HG03442 (cell line): ENCODE measurements at regions not wholly inside any gene's neighbourhood (a gene's known extent, or its start where the extent isn't known, plus 50 kb on each side); places are given as distances from the start of the nearest gene placed in this dataset.
"Not testable (repeated sequence)": the region's sequence is repeated elsewhere in the genome, so short reads cannot be mapped to it uniquely, and the experiment has no call there.

Experiments used
- ATAC-seq: cut with Tn5 transposase; IDR thresholded peaks from one replicate; pipeline ENCODE4 v1.9.1; 2021; ENCODE audit warnings: mild to moderate bottlenecking, moderate library complexity; ENCODE audit not compliant: unreplicated experiment

- no peak for ATAC-seq
Measured at GRCh38 chr2:192560326-192560725, 365.6 kb upstream of the TMEFF2 start.

DNA sequence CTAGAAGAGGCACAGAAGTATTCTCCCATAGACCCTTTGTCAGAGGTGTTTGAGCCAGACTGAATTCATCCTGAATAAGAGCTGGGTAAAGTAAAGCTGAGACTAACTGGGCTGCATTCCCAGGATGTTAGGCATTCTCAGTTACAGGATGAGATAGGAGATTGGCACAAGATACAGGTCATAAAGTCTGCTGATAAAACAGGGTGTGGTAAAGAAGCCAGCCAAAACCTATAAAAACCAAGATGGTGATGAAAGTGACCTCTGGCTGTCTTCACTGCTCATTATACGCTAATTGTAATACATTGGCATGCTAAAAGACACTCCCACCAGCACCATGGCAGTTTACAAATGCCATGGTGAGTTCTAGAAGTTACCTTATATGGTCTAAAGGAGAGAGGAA is 364.9 kb upstream of the TMEFF2 start:
- ATAC-seq, result no peak

DNA sequence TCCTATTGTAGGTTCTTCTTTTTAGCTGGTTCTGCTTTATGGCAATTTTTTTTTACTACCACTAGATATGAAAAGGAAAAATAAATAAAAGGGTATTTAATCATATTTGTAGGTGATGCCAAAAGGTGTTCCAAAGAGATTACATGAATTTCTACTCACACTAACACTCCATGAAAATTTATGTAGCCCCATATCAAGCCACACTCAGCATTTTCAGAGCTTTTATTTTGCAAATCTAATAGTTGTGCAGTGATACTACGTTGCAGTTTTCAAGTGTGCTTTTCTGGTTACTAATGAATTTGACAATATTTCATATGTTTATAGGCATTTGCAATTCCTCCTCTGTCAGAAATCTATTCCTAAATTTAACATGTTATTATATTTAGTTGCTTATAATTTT is 363.9 kb upstream of the TMEFF2 start:
- ATAC-seq, result no peak

GRCh38 chr2:192555740-192556139 is 361.0 kb upstream of the TMEFF2 start:
- no peak for ATAC-seq

GRCh38 chr2:192551760-192552159 is 357.0 kb upstream of the TMEFF2 start:
- ATAC-seq, result no peak

DNA sequence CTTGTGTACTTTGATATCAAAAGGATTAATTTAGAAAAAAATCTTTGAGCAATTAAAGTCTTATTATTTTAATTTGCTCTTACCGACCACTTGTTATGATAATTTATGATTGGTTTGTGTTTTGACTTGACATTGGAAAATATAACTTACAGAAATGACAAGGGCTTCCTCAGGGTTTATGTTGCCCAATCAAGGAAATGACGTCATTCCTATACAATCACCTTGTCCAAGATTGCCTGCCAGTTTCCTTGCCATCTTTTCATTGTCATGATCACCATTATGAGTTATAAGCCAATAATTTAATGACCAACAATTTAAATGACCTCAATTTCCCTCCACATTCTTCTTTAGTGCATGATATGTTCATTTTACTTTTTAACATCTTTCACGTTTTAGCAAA is 351.8 kb upstream of the TMEFF2 start:
- ATAC-seq, result no peak

GRCh38 chr2:192544371-192544955 is 349.7 kb upstream of the TMEFF2 start:
- ATAC-seq, result no peak

DNA sequence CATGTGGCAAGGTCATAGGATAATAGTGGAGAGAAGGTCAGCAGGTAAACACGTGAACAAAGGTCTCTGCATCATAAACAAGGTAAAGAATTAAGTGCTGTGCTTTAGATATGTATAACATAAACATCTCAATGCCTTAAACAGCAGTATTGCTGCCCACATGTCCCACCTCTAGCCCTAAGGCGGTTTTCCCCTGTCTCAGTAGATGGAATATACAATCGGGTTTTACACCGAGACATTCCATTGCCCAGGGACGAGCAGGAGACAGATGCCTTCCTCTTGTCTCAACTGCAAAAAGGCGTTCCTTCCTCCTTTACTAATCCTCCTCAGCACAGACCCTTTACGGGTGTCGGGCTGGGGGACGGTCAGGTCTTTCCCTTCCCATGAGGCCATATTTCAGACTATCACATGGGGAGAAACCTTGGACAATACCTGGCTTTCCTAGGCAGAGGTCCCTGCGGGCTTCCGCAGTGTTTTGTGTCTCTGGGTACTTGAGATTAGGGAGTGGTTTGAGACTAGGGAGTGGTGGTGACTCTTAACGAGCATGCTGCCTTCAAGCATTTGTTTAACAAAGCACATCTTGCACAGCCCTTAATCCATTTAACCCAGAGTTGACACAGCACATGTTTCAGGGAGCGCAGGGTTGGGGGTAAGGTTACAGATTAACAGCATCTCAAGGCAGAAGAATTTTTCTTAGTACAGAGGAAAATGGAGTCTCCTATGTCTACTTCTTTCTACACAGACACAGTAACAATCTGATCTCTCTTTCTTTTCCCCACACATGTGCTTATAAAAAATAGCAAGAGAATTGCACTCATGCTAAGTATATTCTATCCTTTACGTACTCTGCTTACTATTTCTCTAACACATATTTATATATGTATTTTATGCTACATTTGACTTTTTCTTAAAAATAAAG is 347.7 kb upstream of the TMEFF2 start:
- ATAC-seq, result not testable (repeated sequence)

GRCh38 chr2:192539306-192539705 is 344.6 kb upstream of the TMEFF2 start:
- no peak for ATAC-seq

DNA sequence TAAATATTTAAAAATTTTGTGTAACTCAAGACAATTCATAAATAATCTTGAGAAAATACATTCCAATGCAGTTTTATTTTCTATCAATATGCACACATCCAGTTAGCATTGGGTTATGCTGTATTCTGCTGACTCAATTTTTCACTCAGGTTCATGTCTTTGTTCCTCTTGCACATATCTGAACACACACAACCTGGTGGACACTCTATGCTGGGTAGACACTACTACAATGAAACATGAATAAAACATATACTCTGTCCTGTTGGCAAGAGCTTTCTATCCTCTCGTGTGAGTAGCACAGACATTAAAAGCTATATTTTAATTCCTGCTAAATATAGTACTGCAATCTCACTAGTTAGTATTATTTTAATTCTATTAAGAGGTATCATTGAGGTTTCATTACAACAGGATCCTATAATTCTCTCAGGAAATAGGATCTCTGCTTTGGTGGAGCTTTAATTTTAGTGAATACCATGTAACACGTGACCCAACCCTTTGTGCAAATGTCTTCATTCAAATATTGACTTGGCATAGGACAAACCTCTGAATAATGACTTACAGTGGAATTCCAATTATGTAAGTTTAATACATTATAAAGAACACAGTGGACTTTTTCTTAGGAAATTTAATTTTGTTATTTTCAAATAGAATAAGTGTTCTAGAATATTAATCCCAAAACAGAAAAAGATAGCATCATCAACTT is 342.3 kb upstream of the TMEFF2 start:
- no peak for ATAC-seq

GRCh38 chr2:192535956-192536921 is 341.5 kb upstream of the TMEFF2 start:
- no peak for ATAC-seq

DNA sequence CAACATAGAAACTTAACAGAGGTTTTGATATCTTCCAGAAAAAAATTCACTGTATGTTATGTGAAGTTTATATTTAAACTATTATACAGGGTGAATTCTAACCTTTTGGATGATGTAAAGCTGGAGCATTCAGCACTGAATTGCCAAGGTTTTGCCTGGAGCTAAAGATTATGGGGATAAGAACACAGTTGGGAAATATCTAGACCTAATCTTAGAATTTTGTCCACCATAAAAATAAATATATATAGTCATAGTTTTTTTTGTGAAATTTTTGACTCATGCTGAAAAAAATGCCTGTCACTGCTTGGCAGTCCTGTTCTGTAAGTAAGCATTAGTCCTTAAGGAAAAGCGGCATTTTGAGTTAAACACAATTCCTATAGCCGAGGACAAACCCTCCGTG is 339.3 kb upstream of the TMEFF2 start:
- ATAC-seq, result no peak

GRCh38 chr2:192524642-192525251 is 330.0 kb upstream of the TMEFF2 start:
- not testable (repeated sequence) for ATAC-seq

DNA sequence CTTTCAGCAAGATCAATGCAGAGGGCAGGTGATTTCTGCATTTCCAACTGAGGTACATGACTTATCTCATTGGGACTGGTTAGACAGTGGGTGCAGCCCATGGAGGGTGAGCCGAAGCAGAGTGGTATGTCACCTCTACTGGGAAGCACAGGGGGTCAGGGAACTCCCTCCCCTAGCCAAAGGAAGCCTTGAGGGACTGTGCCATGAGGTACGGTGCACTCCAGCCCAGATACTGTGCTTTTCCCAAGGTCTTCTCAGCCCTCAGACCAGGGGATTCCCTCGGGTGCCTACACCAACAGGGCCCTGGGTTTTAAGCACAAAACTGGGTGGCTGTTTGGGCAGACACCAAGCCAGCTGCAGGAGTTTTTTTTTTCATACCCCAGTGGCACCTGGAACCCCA is 329.5 kb upstream of the TMEFF2 start:
- not testable (repeated sequence) for ATAC-seq

DNA sequence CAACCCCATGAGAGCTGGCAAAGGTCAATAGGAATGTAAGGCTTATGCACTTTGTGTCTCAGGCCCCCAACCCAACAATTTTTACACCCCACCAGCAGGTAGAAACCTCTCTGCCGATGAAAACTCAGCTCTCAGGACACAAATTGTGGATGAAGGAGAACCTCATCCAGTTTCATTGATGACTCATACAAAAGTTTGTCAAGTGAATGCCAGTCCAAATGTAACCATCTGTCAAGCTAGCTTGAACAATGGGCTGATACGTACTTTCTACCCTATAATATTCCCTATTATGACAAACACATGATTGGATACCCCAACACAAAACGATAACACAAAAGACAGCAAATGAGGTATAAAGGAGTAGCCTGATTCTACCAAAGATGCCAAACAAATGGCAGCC is 321.2 kb upstream of the TMEFF2 start:
- no peak for ATAC-seq

- no peak for ATAC-seq
Measured at GRCh38 chr2:192513575-192513974, 318.8 kb upstream of the TMEFF2 start.

DNA sequence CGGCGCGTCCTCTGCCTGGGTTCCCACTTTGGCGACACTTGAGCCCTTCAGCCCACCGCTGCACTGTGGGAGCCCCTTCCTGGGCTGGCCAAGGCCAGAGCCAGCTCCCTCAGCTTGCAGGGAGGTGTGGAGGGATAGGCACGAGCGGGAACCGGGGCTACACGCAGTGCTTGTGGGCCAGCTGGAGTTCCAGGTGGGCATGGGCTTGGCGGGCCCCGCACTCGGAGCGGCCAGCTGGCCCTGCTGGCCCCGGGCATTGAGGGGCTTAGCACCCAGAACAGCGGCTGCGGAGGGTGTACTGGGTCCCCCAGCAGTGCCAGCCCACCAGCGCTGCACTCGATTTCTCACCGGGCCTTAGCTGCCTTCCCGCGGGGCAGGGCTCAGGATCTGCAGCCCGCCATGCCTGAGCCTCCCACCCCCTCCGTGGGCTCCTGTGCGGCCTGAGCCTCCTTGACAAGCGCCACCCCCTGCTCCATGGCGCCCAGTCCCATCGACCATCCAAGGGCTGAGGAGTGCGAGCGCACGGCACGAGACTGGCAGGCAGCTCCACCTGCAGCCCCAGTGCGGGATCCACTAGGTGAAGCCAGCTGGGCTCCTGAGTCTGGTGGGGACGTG is 313.2 kb upstream of the TMEFF2 start:
- not testable (repeated sequence) for ATAC-seq

- ATAC-seq, result peak; percentile 94
Measured at GRCh38 chr2:192500550-192501200, 305.9 kb upstream of the TMEFF2 start.

DNA sequence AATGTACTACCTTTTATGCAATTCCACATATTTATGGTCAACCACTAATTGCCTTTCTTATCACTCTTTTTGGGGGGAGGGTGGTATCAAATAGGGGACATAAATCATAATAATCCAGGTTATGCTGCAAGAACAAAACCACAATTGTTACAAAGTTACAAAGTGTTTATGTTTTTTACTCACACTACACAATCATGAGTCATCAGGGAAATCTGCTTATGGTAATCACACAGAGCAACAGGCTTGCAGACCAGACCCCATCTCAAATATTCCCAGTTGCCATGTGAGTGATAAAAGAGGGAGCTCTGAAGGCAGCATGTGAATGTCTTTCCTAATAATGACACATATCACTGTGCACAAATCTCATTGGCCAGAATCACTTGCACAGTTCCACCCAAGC is 304.7 kb upstream of the TMEFF2 start:
- no peak for ATAC-seq
